Suprapubic skin (tissue), 3 donors: ENCODE measurements at regions not wholly inside any gene's neighbourhood (a gene's known extent, or its start where the extent isn't known, plus 50 kb on each side); places are given as distances from the start of the nearest gene placed in this dataset.

Experiments
- EP300 ChIP-seq: sonication (generic); formaldehyde crosslinking; IDR thresholded peaks from one replicate; pipeline ENCODE4 v1.6.1; 2017; ENCODE audit warnings: antibody characterized with exemption
- POLR2A ChIP-seq, 2 donors: fragments of 450-650 bp; IDR thresholded peaks; one replicate each; pipeline ENCODE4 v1.6.1; 2017; ENCODE audit warnings: antibody characterized with exemption in 2 of 2, mild to moderate bottlenecking in 2 of 2, moderate library complexity in 2 of 2
- TF ChIP-seq, protein P1 (sequence below), 2 donors: fragments of 200-600 bp in 1 of 2; fragments of 450-650 bp in 1 of 2; sonication (generic) in 1 of 2; IDR thresholded peaks; one replicate each; pipeline ENCODE4 v1.5.1; 2016 to 2019; ENCODE audit warnings: antibody characterized with exemption in 2 of 2, mild to moderate bottlenecking in 1 of 2, moderate library complexity in 1 of 2

DNA sequence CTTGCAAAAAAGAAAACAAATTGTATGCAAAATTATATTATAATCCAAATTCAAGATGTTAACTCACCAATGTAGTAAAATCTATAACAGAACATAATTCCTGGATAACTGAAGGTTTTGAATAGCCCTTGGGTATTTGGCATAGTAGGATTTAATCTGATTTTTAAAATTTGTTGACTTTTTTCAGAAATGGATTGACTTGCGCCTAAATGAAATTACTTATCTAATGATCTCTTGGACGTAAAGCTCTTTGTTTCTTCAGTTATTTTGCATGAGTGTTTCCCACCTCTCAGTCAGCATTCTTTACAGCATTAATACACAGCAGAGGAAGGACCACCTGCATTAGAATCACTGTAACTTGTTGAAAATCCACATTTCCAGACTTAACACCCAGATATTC lies 169.6 kb downstream of the SEPTIN7 start:
- TF ChIP-seq POLR2A (IDR thresholded peaks at IDR 0.05) (no peak), EP300 (no peak)
- TF ChIP-seq, protein P1, sequence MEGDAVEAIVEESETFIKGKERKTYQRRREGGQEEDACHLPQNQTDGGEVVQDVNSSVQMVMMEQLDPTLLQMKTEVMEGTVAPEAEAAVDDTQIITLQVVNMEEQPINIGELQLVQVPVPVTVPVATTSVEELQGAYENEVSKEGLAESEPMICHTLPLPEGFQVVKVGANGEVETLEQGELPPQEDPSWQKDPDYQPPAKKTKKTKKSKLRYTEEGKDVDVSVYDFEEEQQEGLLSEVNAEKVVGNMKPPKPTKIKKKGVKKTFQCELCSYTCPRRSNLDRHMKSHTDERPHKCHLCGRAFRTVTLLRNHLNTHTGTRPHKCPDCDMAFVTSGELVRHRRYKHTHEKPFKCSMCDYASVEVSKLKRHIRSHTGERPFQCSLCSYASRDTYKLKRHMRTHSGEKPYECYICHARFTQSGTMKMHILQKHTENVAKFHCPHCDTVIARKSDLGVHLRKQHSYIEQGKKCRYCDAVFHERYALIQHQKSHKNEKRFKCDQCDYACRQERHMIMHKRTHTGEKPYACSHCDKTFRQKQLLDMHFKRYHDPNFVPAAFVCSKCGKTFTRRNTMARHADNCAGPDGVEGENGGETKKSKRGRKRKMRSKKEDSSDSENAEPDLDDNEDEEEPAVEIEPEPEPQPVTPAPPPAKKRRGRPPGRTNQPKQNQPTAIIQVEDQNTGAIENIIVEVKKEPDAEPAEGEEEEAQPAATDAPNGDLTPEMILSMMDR (IDR thresholded peaks at IDR 0.05), result no peak
